HG03575 (cell line): ENCODE measurements at regions not wholly inside any gene's neighbourhood (a gene's known extent, or its start where the extent isn't known, plus 50 kb on each side); places are given as distances from the start of the nearest gene placed in this dataset.

Source experiments
- ATAC-seq: cut with Tn5 transposase; IDR thresholded peaks from one replicate; pipeline ENCODE4 v1.9.1; 2021; ENCODE audit not compliant: unreplicated experiment, insufficient number of reproducible peaks, low FRiP score; ENCODE audit errors: extremely low read depth

DNA sequence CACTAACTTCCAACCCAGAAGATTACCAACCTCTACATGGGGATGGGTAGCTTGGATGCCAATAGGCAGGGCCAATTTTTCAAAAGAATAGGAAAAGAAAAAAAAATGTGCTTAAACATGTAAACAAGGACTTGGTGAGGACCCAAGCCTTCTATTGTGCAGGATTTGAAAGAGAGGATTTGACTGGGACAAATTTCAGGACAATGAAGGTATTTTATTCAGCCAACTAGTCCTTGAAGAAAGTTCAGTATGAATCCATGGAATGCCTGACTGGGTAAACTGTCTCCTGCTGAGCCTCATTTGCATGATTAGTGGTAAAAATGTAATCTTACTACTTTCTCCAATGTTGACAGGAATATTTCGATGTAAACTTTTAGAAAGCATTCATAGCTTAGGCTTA, 192.5 kb upstream of the RORB start:
- ATAC-seq = no peak

DNA sequence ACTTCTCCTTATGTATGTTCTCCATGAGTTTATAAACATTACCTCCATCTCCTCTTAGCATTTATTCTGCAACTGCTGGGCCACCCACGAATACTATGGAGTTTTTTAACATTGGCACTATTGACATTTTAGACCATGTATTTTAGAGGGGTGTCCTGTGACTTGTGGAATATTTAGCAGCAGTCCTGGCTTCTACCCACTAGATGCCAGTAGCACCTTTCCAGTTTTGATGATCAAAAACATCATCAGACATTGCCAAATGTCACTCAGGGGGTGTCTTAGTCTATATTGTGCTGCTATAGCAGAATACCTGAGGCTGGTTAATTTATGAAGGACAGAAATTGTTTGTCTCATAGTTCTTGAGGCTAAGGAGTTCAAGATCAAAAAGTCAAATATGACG, 187.5 kb upstream of the RORB start:
- ATAC-seq = no peak

DNA sequence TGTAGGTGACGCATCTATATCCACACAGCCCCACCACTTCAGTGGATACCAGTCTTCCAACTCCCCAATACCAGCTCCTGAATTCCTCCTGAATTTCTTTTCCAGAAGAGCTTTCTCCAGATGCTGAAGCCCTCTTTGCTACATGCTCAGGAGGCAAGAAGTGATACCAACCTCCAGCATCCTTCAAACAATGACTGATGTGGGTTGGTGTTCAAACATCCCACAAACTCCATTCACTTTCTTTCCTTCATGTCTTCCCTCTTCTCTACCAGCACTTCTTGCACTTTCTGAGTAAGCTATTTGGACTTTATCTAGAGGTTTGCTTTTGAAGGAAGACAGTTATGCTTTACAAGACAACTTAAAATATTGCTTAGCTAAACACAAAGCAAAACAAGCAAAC, 179.9 kb upstream of the RORB start:
- no peak for ATAC-seq

DNA sequence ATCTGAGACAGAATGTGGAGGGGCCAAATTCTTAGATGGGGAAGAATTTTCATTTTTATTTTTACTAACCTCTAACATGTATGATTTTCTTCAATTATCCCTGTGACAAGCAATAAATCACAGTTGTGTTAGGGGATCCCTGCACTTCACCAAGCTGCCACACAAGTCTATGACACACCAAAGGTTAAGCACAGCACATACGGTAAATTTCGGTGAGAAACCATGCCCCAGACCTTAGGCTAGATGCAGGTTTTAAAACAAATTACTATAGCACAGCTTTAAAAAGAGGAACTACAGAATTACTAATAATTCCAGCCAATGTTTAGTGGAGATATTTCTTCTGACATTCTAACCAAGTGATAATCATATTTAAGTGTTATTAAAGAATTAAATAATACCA, 175.7 kb upstream of the RORB start:
- no peak for ATAC-seq

DNA sequence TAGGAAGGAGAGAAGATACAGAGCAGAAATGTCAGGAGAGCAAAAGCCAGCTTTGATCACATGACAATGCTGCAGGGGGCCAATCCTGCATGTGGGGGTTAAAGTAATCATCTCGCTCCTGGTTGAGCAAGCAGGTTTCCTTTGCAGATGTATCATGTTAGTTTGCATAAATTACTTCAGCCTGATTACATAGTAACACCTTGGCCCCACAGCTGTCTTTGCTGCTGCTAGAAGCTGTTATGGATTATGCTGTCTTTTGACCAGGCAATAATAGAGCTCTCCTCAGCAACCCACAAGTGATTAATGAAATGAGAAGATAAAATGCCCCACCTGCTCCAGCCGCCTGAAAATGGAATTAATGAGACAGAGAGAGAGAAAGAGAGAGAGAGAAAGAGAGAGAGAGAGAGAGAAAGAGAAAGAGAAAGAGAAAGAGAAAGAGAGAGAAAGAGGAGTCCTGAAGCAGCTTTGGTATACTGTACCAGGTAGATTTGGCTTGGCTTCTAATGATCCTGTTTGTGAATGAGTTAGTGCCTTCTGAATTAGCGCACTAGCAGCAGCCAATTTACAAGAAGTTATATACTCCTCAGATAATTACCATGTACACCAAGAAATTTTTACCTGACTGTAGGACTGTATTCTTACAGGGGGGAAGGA, 174.3 kb upstream of the RORB start:
- no peak for ATAC-seq

DNA sequence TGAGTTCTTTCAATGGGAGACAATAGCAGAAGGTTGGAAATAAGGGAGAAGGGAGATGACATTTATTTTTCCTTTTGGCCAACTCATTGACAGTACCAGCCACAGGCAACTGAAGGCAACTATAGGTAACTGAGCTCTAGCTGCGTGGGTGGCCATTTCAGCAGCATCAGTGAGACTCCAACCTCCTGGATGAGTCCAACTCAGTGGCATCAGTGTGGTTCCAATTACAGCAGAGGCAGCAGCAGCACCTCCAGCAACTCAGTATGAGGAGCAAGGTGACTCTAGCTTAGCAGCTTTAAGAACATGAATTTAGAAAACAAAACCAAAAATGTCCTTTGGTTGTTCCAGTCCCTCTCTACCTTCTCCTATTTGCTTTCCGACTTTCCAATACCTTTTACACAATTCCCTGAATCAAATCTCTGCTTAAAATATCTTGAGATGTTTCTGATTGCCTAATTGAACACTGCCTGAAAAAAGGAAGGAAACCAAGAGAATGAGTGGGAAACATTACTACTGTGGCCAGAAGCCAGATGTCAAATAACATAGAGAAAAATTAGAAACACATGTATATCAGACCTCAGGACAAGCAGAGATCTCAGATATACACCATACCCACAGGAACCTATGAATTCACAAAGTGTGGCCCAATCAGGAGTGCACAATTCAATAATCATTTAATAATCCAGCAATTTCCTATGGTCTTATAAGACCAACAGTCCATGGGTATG, 166.5 kb upstream of the RORB start:
- no peak for ATAC-seq

DNA sequence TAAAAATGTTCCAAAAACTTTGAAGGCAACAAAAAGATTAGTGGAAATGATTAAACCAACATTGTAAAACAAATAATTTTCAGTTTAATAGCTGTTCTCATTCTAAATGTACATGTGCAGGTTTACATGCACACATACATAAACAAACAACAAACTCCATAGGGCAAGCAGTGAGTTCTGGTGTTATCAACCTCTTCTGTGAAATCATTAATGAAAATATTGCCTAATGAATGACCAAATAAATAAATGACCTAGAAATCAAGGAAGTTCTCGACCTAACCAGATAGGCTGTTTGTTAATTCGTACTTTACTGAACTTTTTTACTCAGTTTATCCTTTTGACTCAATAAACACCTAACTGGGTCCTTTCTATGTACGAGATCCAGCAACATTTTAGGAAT, 165.5 kb upstream of the RORB start:
- no peak for ATAC-seq

DNA sequence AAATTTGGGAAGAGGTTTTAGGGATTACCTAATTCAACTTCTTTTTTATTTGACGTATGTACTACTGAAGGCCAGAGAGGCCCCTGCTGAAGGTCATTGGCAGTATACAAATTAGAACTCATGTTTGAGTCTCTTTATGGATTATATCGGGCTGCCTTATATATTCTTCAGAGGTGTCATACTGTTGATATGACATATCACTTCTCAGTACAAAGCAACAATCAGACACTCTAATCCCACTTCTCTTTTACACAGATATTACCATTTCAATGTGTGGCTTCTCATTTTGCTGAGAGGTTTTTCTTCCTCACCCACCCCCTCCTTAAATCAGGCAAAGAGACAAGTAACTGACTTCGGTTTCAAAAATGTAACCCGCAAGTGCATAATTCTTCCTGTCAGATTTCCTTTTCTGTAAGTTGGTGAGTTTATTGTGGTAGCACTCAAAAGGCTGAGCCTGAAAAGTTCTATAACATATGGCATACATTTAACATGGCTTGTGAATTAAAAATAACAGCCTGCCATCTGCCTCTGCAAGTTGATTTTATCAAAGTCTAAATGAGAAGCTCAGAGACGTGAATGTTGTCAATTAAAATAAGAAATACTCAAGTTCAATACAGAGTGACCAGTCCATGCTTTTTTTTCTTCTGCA, 163.6 kb upstream of the RORB start:
- ATAC-seq = no peak

DNA sequence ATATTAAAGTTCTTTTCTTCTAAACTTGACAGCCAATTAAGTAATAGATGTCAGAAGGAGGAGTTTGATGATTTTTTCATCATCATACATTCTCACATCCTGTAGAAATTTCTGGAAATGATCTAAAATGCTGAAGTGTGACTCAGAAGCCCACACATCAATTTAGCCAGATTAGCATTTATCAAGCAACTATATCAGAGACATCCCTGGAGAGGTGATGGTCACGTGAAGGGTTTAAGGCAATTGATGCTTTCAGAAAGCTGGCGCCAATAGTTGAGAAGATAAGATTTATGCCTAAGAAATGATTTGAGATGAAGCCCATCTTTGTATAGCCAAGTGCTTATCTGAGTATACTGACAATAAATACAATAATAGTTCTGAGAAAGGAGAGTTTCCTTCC, 162.9 kb upstream of the RORB start:
- ATAC-seq = no peak

DNA sequence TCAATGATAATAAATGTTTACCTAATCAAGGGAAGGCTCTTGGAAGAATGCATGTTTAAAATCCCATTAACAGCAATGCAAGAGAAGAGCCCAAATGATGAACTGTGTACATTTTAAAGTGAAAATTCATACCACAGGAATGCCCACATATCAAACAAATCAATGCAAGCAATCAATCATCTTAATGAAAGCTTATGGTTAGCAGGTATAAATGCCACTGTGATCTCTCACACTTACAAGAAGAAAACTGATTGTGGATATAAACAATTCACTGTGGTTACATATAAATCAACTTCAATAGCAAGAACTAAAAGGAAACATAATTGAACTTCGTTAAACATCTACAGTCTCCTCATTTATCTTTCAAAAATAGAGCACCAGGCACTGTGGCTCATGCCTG, 161.0 kb upstream of the RORB start:
- no peak for ATAC-seq

DNA sequence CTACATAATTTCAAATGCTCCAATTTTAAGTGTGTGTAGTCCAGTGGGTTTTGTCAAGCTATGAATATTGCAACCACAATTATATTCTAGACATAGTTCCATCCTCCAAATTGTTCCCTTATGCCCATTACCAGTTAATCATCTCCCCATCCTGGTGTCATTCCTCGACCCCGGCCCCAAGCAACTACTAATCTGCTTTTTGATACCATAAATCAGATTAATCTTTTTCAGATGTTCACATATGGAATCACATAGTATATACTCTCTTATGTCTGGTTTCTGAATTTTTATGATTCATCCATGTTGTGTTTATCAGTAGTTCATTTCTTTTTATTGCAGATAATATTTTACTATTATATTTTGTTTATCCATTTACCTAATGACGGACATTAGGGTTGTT, 148.4 kb upstream of the RORB start:
- no peak for ATAC-seq

DNA sequence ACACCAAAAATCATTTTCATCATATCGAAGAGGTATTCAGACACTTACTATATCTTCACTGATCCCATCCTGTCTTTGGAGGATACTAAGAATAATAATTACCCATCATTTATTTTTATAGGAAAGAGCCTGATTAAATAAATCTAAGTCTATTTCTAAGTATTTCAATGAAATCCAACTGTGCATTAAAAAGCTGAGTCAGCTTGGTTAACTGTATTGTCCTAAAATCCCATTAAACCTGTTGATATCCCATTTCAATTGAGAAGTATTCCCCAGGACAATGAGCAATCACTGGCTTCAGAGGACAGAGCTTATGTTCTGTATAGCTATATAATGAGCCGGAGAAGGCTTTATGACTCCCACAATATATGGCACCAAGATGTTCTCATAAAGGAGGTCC, 142.0 kb upstream of the RORB start:
- no peak for ATAC-seq

DNA sequence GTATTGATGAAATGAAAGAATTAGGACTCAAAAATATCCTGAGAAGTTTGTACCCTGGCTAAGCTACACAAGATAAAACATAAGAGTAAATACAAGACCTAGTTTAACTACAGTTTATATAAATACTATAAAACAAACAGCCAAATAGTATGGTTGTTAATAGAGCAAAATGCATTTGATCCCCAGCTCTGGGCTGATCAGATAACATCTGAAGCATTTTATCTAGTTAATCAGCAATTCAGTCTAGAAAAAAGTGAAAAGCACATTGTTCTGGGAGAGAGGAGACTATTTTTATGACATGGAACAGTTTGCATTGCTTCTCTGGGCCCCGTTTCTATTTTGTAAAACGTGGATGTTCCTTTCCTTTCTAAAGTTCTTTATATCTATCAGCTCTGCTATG, 139.6 kb upstream of the RORB start:
- no peak for ATAC-seq

DNA sequence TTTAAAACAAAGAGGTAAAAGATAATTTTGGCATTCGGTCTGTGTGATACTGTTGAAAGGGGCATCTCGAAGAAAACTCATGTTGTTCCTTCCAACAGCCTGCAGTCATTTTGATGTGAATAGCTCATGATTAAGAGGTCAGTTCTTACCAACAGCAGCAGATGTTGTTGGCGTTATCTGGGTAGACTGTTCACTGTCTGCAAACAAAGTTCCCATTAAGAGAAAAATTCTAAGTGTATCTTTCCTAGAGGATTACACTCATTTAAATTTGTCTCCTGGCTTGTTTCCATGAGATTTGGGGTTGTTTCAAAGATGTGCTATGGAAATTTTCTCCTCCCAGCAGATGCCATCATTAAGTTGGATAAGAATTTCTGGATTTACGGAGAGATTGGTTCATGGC, 138.2 kb upstream of the RORB start:
- ATAC-seq = no peak

DNA sequence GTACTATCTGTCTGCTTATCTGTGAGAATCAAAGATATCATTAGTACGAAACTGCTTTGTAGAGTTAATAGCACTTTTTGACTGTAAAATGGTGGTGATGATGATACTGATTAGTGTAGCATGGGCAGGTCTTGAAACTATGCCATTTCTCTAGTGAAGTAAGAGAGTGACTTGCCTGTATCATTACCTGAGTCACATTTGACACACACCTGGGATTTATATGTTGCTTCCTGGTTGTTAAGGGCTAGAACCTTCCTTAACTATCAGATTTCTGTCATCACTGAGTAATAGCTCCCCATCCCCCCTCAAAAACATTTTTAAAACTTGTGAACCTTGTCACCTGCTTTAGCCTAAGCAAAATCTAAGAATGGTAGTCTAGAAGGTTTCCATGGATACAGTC, 135.6 kb upstream of the RORB start:
- ATAC-seq = no peak

DNA sequence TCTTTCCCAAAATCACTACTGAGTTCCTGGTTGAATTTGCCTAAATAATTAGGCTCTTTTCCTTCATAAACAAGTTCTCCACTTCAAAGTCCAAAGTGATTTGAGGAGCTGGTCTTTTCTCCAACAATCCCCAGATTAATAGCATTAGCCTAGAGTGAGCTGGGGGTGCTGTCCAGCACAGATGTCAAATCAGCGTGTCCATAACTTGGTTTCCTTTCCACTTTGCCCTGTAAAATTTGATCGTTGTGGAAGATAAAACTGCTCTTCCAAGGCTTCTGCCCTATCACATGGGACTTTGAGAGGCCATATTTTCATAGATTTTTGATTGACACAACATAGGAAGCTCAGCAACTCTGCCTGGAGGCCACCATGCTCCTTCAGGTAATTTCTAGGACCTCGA, 134.7 kb upstream of the RORB start:
- ATAC-seq = no peak

DNA sequence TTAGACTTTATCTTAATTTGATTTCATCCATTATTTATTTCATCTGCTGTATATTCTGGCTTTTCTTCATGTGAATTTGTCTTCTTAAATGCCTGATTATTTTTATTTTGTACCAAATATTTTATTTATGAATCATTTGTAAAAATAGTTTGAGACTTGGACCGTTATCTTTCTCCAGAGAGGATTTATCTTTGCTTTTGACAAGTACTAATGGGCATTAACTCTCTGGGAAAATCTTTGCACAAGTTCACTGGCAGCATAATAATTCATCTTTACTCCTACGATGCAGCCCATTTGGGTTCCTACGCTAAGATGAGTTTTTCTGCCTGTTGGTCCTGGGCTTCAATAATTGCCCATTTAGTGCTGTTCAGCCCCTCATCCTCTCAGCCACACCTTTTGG, 131.0 kb upstream of the RORB start:
- ATAC-seq = no peak

DNA sequence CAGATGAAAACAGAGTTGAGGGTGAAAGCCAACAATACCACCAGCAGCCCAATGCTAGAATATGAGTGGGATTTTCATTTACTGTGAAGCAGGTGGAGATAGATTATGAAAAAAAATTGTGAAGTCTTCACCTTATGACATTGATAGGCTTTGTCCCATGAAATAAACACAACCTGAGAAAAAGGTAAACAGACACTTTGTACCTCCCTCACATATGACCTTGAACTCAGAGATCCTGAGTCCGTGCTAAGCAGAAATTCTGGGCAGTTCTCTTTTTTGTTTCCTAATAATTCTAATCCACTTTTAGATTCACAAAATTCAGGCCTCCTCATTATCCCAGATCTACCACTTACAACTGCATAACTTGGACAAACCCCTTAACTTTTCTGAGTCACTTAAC, 127.3 kb upstream of the RORB start:
- ATAC-seq = no peak

DNA sequence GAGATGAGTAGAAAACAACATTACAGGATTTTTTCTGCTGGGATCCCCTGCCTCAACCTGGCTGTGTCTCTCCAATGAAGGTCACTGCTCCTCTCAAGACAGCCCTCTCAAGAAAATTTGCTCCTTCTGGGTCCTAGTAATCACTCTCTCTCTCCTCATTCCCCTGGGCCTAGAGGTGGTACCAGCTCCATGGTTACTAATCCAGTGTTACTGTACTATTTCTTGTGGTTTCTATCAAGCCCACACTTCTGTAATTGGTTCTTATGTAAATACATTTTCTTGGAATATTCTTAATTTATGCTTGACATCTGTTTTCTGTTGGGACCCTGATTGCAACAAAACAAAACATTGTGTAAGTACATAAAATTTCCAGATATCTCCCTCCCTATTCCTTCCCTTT, 123.8 kb upstream of the RORB start:
- ATAC-seq = no peak

DNA sequence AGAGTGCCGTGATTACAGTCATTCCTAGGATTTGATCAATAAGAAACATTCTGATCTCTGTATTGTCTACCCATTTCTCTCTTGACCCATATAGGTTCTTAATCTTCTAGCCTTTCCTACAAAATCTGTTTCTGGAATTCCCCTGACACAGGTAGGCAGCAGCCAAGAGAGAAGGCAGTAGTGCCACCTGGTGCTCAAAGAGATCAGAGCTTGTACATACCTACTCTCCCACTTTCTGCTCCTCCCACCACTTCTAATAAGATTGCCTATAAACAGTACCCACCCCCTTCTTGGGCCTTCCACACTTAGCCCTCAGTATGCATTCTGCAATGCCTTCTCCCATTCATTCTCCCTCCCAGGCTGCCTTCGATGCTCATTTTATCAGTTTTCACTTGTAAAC, 117.4 kb upstream of the RORB start:
- no peak for ATAC-seq

DNA sequence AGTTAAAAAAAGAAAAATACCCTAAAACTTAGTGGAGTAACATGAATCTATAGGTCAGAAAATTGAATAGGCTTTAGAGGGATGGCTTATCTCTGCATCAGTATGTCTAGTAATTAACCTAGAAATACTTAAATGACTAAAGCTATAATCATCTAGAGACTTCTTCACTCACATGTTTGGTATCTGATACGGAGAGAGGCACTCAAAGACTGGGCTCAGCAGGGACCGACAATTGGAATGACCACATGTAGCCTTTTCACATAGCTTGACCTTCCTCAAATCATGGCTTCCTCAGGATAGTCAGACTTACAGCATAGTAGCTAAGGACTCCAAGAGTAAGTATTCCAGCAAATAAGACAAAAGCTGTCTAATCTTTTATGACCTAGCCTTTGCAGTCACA, 105.3 kb upstream of the RORB start:
- ATAC-seq = no peak
